MM.1S (cell line): ENCODE measurements at regions not wholly inside any gene's neighbourhood (a gene's known extent, or its start where the extent isn't known, plus 50 kb on each side); places are given as distances from the start of the nearest gene placed in this dataset.

ENCODE experiments used
- EZH2phosphoT487 ChIP-seq: fragments of 300-600 bp; sonication (generic); IDR thresholded peaks from 2 replicates; pipeline ENCODE4 v1.6.1; 2018; ENCODE audit warnings: antibody characterized with exemption, low read length
- TF ChIP-seq, protein P1 (sequence below): fragments of 300-600 bp; sonication (generic); IDR thresholded peaks from 2 replicates; pipeline ENCODE4 v1.5.1; 2016; ENCODE audit warnings: antibody characterized with exemption, low read length, mixed read lengths

DNA sequence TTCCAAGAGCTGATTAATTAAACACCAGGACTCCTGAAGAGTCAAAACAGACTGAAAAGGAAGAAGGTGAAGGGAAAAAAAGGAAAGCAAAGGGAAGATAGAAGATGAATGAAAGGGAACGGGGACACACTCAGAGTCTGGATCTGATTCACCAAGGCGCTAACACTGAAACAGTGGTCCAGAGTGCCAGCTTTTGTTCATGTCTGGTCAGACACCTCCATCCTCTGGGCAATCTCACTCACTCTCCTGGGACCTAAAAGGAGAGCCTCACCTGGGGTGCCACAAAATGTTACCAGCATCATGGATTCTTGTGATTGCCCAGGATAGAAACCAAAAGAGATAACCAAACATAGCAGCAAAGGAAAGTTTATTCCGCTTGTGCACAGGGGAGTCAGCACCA lies 120.3 kb upstream of the AFF2 start:
- TF ChIP-seq, protein P1, sequence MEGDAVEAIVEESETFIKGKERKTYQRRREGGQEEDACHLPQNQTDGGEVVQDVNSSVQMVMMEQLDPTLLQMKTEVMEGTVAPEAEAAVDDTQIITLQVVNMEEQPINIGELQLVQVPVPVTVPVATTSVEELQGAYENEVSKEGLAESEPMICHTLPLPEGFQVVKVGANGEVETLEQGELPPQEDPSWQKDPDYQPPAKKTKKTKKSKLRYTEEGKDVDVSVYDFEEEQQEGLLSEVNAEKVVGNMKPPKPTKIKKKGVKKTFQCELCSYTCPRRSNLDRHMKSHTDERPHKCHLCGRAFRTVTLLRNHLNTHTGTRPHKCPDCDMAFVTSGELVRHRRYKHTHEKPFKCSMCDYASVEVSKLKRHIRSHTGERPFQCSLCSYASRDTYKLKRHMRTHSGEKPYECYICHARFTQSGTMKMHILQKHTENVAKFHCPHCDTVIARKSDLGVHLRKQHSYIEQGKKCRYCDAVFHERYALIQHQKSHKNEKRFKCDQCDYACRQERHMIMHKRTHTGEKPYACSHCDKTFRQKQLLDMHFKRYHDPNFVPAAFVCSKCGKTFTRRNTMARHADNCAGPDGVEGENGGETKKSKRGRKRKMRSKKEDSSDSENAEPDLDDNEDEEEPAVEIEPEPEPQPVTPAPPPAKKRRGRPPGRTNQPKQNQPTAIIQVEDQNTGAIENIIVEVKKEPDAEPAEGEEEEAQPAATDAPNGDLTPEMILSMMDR = no peak
- TF ChIP-seq EZH2phosphoT487 = no peak
